ENCODE measurements at regions not wholly inside any gene's neighbourhood (a gene's known extent, or its start where the extent isn't known, plus 50 kb on each side); places are given as distances from the start of the nearest gene placed in this dataset.

GRCh38 chr1:5002676-5003075, 348.3 kb downstream of the AJAP1 start:
- TF ChIP-seq CTCF (IDR thresholded peaks at IDR 0.05; ENCODE audit: borderline replicate concordance, extremely low read depth, low read length, poor library complexity, severe bottlenecking) (no peak), EZH2 (IDR thresholded peaks at IDR 0.05; ENCODE audit: borderline replicate concordance, low read depth, low read length, severe bottlenecking) (no peak)
